ENCODE measurements at regions not wholly inside any gene's neighbourhood (a gene's known extent, or its start where the extent isn't known, plus 50 kb on each side); places are given as distances from the start of the nearest gene placed in this dataset.

DNA sequence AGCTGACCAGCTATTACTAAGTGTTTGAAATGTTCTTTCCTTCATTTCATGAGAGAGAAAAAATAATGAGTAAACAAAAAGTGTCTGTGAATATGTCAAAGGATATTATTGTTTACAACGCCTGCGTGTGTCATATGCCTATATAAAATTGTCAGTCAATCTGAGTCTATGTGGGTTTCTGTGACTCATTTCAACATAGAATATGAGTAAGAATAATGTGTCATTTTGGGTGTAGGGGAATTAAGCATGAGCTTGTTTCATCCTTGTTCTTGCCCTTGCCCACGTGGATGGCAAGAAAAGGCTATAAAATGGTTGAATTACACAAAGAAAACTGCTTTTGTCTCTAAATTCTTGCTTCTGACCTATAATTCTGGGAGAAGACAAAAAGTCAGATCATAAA is 466.0 kb downstream of the PTH2R start:
- Histone ChIP-seq H3K79me2 (replicated peaks; ENCODE audit: insufficient read depth) (no peaks in the 10 kb centered on the region), H3K9me2 (ENCODE audit: insufficient read depth) (no peaks in the 10 kb centered on the region), H3K27me3 (ENCODE audit: insufficient read depth) (no peaks in the 10 kb centered on the region), H3K4me3 (no peak overlapping the region), H3F3A (replicated peaks; ENCODE audit: low read depth) (no peaks in the 10 kb centered on the region), H3K4me2 (no peak overlapping the region), H3K27ac (ENCODE audit: low read depth) (no peak overlapping the region), H3K4me1 (ENCODE audit: insufficient read depth) (no peaks in the 10 kb centered on the region), H3K36me3 (ENCODE audit: insufficient read depth) (no peaks in the 10 kb centered on the region), H2AFZ (no peak overlapping the region), H4K20me1 (replicated peaks; ENCODE audit: insufficient read depth) (no peaks in the 10 kb centered on the region)
- no peak overlapping the region for H3K27ac Mint-ChIP-seq
- H3K4me1 Mint-ChIP-seq = no peaks in the 10 kb centered on the region
- no peaks in the 10 kb centered on the region for H3K27me3 Mint-ChIP-seq (ENCODE audit: insufficient read depth, low read depth, poor library complexity)
- ATAC-seq (no peak), DNase-seq (ENCODE audit: low spot score) (no peak)
- TF ChIP-seq EZH2phosphoT487 (IDR thresholded peaks at IDR 0.05; ENCODE audit: unreplicated experiment) = no peak
- TF ChIP-seq EZH2 (IDR thresholded peaks at IDR 0.05; ENCODE audit: low read depth, unreplicated experiment) = no peak
- no peak for TF ChIP-seq ZNF331 (CRISPR knock-in tag; IDR thresholded peaks at IDR 0.05; ENCODE audit: low read depth)
- TF ChIP-seq CTCF (conservative IDR thresholded peaks at IDR 0.05; ENCODE audit: low read depth in 2 of 2) = no peak
- TF ChIP-seq, protein P1, sequence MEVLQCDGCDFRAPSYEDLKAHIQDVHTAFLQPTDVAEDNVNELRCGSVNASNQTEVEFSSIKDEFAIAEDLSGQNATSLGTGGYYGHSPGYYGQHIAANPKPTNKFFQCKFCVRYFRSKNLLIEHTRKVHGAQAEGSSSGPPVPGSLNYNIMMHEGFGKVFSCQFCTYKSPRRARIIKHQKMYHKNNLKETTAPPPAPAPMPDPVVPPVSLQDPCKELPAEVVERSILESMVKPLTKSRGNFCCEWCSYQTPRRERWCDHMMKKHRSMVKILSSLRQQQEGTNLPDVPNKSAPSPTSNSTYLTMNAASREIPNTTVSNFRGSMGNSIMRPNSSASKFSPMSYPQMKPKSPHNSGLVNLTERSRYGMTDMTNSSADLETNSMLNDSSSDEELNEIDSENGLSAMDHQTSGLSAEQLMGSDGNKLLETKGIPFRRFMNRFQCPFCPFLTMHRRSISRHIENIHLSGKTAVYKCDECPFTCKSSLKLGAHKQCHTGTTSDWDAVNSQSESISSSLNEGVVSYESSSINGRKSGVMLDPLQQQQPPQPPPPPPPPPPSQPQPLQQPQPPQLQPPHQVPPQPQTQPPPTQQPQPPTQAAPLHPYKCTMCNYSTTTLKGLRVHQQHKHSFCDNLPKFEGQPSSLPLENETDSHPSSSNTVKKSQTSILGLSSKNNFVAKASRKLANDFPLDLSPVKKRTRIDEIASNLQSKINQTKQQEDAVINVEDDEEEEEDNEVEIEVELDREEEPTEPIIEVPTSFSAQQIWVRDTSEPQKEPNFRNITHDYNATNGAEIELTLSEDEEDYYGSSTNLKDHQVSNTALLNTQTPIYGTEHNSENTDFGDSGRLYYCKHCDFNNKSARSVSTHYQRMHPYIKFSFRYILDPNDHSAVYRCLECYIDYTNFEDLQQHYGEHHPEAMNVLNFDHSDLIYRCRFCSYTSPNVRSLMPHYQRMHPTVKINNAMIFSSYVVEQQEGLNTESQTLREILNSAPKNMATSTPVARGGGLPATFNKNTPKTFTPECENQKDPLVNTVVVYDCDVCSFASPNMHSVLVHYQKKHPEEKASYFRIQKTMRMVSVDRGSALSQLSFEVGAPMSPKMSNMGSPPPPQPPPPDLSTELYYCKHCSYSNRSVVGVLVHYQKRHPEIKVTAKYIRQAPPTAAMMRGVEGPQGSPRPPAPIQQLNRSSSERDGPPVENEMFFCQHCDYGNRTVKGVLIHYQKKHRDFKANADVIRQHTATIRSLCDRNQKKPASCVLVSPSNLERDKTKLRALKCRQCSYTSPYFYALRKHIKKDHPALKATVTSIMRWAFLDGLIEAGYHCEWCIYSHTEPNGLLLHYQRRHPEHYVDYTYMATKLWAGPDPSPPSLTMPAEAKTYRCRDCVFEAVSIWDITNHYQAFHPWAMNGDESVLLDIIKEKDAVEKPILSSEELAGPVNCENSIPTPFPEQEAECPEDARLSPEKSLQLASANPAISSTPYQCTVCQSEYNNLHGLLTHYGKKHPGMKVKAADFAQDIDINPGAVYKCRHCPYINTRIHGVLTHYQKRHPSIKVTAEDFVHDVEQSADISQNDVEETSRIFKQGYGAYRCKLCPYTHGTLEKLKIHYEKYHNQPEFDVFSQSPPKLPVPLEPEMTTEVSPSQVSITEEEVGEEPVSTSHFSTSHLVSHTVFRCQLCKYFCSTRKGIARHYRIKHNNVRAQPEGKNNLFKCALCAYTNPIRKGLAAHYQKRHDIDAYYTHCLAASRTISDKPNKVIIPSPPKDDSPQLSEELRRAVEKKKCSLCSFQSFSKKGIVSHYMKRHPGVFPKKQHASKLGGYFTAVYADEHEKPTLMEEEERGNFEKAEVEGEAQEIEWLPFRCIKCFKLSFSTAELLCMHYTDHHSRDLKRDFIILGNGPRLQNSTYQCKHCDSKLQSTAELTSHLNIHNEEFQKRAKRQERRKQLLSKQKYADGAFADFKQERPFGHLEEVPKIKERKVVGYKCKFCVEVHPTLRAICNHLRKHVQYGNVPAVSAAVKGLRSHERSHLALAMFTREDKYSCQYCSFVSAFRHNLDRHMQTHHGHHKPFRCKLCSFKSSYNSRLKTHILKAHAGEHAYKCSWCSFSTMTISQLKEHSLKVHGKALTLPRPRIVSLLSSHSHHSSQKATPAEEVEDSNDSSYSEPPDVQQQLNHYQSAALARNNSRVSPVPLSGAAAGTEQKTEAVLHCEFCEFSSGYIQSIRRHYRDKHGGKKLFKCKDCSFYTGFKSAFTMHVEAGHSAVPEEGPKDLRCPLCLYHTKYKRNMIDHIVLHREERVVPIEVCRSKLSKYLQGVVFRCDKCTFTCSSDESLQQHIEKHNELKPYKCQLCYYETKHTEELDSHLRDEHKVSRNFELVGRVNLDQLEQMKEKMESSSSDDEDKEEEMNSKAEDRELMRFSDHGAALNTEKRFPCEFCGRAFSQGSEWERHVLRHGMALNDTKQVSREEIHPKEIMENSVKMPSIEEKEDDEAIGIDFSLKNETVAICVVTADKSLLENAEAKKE (CRISPR knock-in tag; IDR thresholded peaks at IDR 0.05) = no peak
- TF ChIP-seq JUNB (IDR thresholded peaks at IDR 0.05; ENCODE audit: unreplicated experiment) = no peak
- TF ChIP-seq STAT1 (IDR thresholded peaks at IDR 0.05; ENCODE audit: unreplicated experiment) = no peak
- no peak for TF ChIP-seq POLR2AphosphoS5 (IDR thresholded peaks at IDR 0.05; ENCODE audit: low read depth)
- no peak for TF ChIP-seq ETS1 (IDR thresholded peaks at IDR 0.05)
- no peak for TF ChIP-seq ZNF114 (CRISPR knock-in tag; IDR thresholded peaks at IDR 0.05)
- TF ChIP-seq NANOG (IDR thresholded peaks at IDR 0.05; ENCODE audit: borderline replicate concordance) = no peak
- TF ChIP-seq, protein P2, sequence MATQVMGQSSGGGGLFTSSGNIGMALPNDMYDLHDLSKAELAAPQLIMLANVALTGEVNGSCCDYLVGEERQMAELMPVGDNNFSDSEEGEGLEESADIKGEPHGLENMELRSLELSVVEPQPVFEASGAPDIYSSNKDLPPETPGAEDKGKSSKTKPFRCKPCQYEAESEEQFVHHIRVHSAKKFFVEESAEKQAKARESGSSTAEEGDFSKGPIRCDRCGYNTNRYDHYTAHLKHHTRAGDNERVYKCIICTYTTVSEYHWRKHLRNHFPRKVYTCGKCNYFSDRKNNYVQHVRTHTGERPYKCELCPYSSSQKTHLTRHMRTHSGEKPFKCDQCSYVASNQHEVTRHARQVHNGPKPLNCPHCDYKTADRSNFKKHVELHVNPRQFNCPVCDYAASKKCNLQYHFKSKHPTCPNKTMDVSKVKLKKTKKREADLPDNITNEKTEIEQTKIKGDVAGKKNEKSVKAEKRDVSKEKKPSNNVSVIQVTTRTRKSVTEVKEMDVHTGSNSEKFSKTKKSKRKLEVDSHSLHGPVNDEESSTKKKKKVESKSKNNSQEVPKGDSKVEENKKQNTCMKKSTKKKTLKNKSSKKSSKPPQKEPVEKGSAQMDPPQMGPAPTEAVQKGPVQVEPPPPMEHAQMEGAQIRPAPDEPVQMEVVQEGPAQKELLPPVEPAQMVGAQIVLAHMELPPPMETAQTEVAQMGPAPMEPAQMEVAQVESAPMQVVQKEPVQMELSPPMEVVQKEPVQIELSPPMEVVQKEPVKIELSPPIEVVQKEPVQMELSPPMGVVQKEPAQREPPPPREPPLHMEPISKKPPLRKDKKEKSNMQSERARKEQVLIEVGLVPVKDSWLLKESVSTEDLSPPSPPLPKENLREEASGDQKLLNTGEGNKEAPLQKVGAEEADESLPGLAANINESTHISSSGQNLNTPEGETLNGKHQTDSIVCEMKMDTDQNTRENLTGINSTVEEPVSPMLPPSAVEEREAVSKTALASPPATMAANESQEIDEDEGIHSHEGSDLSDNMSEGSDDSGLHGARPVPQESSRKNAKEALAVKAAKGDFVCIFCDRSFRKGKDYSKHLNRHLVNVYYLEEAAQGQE (IDR thresholded peaks at IDR 0.05; ENCODE audit: unreplicated experiment) = no peak
- no peak overlapping the region for H3K4me3 Mint-ChIP-seq
- H3K36me3 Mint-ChIP-seq (ENCODE audit: low read depth) = no peaks in the 10 kb centered on the region
- H3K9me3 Mint-ChIP-seq = no peaks in the 10 kb centered on the region
